Activated T-cell treated with anti-CD3 and anti-CD28 coated beads, Interleukin-2, amount 50 U/mL, for 24 hours (primary cell): ENCODE measurements at regions not wholly inside any gene's neighbourhood (a gene's known extent, or its start where the extent isn't known, plus 50 kb on each side); places are given as distances from the start of the nearest gene placed in this dataset.
"Not testable (repeated sequence)": the region's sequence is repeated elsewhere in the genome, so short reads cannot be mapped to it uniquely, and the experiment has no call there.

Source experiments
- DNase-seq: peaks from one replicate; pipeline ENCODE4 v3.0.0-alpha.2; 2020
- H3K27ac Mint-ChIP-seq: 2 replicates; pipeline ENCODE4 v1.8.0; 2020; ENCODE audit warnings: mild to moderate bottlenecking, mixed read lengths
- H3K27me3 Mint-ChIP-seq: 2 replicates; pipeline ENCODE4 v1.8.0; 2020; ENCODE audit warnings: mixed read lengths
- H3K36me3 Mint-ChIP-seq: 2 replicates; pipeline ENCODE4 v1.8.0; 2020; ENCODE audit warnings: low read depth, mixed read lengths
- H3K4me1 Mint-ChIP-seq: 2 replicates; pipeline ENCODE4 v1.8.0; 2020; ENCODE audit warnings: low read depth, mixed read lengths
- H3K4me3 Mint-ChIP-seq: 2 replicates; pipeline ENCODE4 v1.8.0; 2020; ENCODE audit warnings: mild to moderate bottlenecking, moderate library complexity, mixed read lengths
- H3K9me3 Mint-ChIP-seq: 2 replicates; pipeline ENCODE4 v1.8.0; 2020; ENCODE audit warnings: mixed read lengths

DNA sequence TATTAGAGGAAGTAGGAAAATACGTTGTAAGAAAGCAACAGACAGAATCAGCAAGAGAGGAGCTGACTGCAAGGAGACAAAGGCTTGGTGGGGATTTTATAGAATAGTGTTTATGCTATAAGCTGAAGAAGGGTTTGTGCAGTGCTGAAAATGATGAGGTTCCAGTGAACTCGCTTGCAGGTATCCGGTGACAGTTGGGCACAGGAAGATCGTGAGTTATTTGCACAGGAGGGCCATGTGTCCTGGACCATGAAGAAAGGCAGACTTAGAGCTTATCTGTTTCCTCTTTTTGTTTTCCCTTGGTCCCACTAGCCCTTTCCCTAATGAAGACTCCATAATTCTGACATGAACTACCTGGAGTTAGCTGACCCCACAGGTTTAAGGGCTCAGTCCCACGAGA is 61.4 kb downstream of the NXNL2 start:
- H3K4me1 Mint-ChIP-seq: peaks cover 8% of the 10 kb centered on the region
- no peaks in the 10 kb centered on the region for H3K36me3 Mint-ChIP-seq
- H3K27ac Mint-ChIP-seq: no peak overlapping the region
- peaks cover 69% of the 10 kb centered on the region for H3K27me3 Mint-ChIP-seq
- no peak overlapping the region for H3K4me3 Mint-ChIP-seq
- H3K9me3 Mint-ChIP-seq: no peaks in the 10 kb centered on the region
- DNase-seq: no peak

DNA sequence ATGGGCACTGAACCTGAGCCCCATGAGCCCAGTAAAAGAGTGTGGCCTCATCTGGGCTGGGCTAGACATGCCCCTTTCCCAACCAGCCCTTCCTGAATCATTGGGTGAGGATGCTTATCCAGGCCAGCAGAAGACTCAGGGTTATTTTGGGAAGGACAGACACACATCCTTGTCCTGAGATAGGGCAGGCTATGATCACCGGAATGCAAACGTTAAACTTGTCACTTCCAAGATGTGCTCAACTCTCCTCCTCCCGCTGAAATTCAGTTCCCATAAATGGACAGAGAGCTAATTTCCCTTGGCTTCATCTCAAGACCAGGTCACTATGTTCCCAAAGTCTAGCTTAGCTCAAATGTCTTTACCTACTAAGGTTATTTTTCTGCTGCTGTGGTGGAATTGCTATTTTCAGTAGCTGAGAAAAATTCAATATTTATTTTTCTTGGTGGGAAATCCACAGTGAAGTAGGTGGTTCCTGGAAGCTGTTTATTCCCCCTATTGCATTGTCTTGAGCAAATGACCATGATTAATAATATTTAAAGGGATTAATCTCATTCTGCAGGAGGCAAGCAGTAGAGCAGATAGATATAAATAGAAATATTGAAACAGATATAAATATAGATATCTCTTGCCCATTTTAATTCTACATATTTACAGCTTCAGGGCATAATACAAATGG is 70.0 kb downstream of the NXNL2 start:
- Mint-ChIP-seq H3K27ac (no peak overlapping the region), H3K36me3 (no peaks in the 10 kb centered on the region), H3K9me3 (no peaks in the 10 kb centered on the region), H3K27me3 (peaks cover 23% of the 10 kb centered on the region), H3K4me3 (no peak overlapping the region), H3K4me1 (peaks cover 2% of the 10 kb centered on the region)
- DNase-seq: no peak

DNA sequence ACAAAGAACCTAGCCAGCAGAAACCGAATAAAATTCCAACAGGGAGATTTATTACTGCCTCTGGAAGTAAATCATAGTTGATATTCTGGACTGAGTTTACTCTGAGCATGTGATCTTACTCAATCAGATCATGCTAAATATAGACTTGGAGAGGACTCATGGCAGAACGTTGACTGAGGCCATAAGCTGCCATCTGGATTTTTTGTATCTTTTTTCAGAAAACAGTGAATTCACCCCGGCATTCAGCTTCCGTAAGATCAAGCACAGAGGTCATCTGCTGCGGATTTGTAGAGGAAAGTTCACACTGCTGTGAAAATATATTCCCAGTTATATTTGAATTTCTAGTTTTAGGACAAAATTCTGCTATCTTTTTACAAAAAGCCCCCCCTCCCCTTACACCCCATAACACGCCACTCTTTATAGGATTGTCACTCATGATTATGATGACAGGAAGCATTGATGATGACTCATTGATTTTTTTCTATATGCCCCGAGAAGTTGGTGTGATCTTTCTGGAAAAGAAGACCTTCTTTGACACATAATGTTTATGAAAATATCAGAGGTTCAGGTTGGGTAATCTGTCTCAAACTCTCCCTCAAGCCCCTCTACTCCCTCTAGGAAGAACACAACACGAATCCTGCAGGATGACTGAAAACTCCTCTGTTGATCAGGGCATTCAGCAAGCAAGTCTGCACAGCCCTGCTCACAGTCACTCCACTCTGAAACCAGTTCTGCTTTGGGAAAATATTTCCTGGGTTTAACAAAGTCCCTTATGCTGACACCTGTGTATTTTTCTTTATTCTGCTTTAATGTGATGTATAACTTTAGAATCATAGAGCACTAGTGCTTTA is 70.8 kb downstream of the NXNL2 start:
- DNase-seq: no peak

DNA sequence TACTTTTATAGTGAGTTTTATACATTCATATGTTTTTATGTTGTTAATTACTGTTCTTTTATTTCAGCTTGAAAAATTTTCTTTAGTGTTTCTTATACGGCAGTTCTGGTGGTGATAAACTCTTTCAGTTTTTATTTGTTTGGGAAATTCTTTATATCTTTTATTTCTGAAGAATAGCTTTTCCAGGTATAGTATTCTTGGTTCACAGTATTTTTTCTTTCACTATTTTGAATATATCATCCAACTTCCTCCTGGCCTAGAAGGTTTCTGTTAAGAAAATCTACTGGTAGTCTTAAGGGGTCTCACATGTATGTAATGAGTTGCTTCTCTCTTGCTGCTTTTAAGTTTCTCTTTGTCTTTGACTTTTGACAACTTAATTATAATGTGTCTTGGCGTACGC is 79.4 kb downstream of the NXNL2 start:
- Mint-ChIP-seq H3K27me3 (peaks cover 20% of the 10 kb centered on the region), H3K4me1 (no peaks in the 10 kb centered on the region), H3K4me3 (no peak overlapping the region), H3K27ac (no peak overlapping the region), H3K9me3 (peaks cover 32% of the 10 kb centered on the region), H3K36me3 (no peaks in the 10 kb centered on the region)
- no peak for DNase-seq

More for the DNA sequence above, 70.8 kb downstream of the NXNL2 start:
- Mint-ChIP-seq H3K36me3 (no peaks in the 10 kb centered on the region), H3K27me3 (peaks cover 17% of the 10 kb centered on the region), H3K27ac (no peak overlapping the region), H3K4me1 (peaks cover 2% of the 10 kb centered on the region), H3K4me3 (no peak overlapping the region), H3K9me3 (no peaks in the 10 kb centered on the region)

DNA sequence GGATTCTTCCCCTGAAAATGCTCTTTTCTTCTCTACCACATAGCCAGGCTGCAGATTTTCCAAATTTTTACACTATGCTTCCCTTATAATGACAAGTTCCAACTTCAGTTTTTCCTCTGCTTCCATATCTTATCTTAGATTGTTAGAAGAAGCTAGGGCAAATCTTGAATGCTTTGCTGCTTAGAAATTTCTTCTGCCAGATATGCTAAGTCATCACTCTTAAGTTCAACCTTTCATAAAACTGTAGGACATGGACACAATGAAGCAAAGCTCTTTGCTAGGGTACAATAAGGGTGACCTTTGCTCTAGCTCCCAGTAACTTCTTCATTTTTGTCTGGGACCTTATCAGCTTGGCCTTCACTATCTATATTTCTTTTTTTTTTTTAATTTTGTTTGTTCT is 88.7 kb downstream of the NXNL2 start:
- no peak for DNase-seq
- H3K27ac Mint-ChIP-seq: no peak overlapping the region
- H3K27me3 Mint-ChIP-seq: peaks cover 18% of the 10 kb centered on the region
- no peaks in the 10 kb centered on the region for H3K36me3 Mint-ChIP-seq
- H3K4me1 Mint-ChIP-seq: no peaks in the 10 kb centered on the region
- peaks cover 3% of the 10 kb centered on the region for H3K9me3 Mint-ChIP-seq
- H3K4me3 Mint-ChIP-seq: no peak overlapping the region

DNA sequence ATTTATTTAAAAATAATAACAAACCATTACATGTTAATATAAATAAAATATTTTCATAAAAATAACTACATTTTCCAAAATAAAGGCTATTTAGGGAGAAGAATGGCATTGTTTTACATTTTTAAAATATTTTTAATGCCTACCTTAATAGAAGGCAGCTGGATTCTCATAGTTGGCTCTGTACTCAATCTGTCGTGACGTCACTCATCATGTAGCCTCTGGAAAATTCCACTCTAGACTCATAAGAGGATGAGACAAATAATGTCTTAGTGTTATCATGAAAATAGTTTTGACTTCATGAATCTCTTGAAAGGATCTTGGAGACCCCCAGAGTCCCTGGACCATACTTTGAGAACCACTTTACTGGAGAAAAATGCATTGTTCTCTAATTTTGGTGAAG is 93.1 kb downstream of the NXNL2 start:
- DNase-seq: no peak
- Mint-ChIP-seq H3K36me3 (no peaks in the 10 kb centered on the region), H3K27ac (no peak overlapping the region), H3K4me1 (no peaks in the 10 kb centered on the region), H3K4me3 (no peak overlapping the region), H3K9me3 (peaks cover 1% of the 10 kb centered on the region), H3K27me3 (peaks cover 6% of the 10 kb centered on the region)

DNA sequence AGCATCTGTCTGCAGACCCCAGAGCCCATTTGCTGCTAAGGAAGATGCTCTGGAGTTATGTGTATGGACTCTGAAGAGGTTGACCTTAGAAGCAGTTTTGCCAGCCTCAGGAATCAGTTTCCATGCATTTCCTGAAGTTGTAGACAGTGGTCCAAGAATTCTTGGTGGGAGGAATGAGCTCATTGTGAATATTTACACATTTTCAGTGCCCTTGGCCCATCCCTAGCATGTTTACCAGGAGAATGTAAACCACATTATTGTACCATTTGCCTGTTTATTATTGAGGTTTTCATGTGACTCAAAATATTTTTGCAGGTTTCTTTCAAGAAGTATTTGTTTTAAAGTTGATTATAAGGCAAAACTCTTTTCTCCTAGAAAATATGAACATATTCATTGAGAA is 93.8 kb downstream of the NXNL2 start:
- Mint-ChIP-seq H3K27ac (no peak overlapping the region), H3K36me3 (no peaks in the 10 kb centered on the region), H3K27me3 (peaks cover 13% of the 10 kb centered on the region), H3K4me1 (no peaks in the 10 kb centered on the region), H3K4me3 (no peak overlapping the region), H3K9me3 (peaks cover 4% of the 10 kb centered on the region)
- DNase-seq: no peak

DNA sequence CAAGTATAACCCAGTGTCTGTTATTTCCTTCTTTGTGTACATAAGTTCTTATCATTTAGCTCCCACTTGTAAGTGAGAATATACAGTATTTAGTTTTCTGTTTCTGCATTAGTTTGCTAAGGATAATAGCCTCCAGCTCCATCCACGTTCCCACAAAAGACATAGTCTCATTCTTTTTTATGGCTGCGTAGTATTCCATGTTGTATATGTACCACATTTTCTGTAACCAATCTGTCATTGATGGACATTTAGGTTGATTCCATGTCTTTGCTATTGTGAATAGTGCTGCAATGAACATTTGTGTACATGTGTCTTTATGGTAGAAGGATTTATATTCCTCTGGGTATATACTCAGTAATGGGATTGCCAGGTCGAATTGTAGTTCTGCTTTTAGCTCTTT is 95.6 kb downstream of the NXNL2 start:
- H3K36me3 Mint-ChIP-seq, H3K4me3 Mint-ChIP-seq, H3K4me1 Mint-ChIP-seq, DNase-seq, H3K9me3 Mint-ChIP-seq, H3K27ac Mint-ChIP-seq: not testable (repeated sequence)
- peaks cover 27% of the 10 kb centered on the region for H3K27me3 Mint-ChIP-seq

DNA sequence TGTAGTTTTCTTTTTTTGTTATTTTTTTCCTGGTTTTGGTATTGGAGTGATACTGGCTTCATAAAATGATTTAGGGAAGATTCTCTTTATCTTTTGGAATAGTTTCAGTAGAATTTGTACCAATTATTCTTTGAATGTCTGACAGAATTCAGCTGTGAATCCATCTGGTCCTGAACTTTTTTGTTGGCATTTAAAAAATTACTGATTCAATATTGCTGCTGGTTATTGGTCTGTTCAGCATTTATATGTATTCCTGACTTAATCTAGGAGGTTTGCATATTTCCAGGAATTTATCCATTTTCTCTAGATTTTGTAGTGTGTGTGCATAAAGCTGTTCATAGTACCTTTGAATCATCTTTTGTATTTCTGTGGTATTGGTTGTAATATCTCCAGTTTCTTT is 100.2 kb downstream of the NXNL2 start:
- Mint-ChIP-seq H3K4me1 (no peaks in the 10 kb centered on the region), H3K27ac (no peak overlapping the region), H3K36me3 (no peaks in the 10 kb centered on the region), H3K27me3 (peaks cover 63% of the 10 kb centered on the region), H3K4me3 (no peak overlapping the region), H3K9me3 (peaks cover 30% of the 10 kb centered on the region)
- DNase-seq: no peak

DNA sequence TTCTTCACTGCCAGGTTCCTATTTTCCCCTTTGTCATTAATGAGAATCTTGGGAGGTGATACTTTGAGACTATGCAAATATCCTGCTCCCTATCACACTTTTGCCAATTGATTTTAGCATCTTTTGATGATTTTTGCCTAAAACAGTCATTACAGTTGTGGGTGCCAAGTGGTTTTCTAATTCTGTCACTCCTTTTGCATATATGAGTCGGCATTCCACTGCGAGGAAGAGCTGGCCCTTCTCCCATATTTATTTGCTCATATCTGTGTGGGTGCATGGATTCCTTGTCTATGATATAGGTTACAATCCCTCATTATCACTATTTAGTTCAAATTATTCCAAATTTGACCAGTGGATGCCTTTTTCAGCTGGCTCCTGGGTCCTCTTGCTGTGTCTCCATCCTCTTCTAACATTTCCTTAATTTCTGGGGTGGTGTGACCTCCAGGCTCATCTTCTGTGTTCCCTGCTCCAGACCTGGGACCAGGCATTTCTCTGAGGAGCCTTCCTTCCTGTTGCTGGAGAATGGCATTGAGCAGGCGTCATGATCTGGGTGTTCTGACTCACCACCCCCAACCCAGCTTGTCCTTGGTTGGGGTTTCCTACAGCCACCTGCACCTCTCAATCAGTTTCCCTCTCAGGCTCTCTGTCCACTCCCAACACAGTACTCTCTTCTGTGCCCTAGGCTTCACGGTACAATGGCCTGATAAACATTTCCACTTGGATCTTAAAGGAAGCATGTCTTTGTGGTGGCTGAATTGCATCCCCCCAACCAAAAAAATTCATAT is 106.7 kb downstream of the NXNL2 start:
- Mint-ChIP-seq H3K4me3 (no peak overlapping the region), H3K27ac (no peak overlapping the region), H3K4me1 (no peaks in the 10 kb centered on the region), H3K36me3 (no peaks in the 10 kb centered on the region), H3K9me3 (peaks cover 14% of the 10 kb centered on the region), H3K27me3 (peaks cover 62% of the 10 kb centered on the region)
- DNase-seq: no peak

DNA sequence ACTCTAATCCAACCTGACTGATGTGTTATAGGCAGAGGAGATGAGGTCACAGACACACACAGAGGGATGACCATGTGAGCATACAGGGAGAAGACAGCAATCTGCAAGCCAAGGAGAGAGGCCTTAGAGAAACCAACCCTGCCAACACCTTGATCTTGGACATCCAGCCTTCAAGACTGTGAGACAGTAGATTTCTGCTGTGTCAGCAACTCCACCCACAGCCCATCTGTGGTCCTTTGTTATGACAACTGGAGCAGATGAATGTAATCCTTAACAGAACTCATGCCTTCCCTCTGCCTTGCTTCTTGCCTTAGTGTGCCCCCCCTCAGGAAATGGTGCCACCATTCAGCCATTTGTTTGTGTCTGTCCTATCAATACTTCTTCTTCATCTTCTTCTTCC is 107.4 kb downstream of the NXNL2 start:
- Mint-ChIP-seq H3K4me1 (no peaks in the 10 kb centered on the region), H3K9me3 (peaks cover 10% of the 10 kb centered on the region), H3K27me3 (peaks cover 62% of the 10 kb centered on the region), H3K4me3 (no peak overlapping the region), H3K36me3 (no peaks in the 10 kb centered on the region), H3K27ac (no peak overlapping the region)
- DNase-seq: no peak

DNA sequence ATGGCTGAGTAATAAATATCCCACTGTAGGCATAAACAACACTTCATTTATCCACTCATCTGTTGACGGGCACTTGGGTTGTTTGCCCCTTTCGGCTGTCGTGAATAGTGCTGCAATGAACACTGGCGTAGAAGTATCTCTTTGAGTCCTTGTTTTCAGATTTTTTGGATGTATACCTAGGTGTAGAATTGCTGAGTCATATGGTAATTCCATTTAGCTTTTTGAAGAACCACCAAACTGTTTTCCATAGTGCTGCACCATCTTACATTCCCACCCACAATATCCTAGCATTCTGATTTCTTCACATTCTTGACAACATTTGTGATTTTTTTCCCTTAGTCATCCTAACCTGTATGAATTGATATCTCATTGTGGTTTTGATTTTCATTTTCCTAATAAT is 109.0 kb downstream of the NXNL2 start:
- H3K27me3 Mint-ChIP-seq: peaks cover 57% of the 10 kb centered on the region
- no peak overlapping the region for H3K27ac Mint-ChIP-seq
- DNase-seq: no peak
- H3K4me1 Mint-ChIP-seq: no peaks in the 10 kb centered on the region
- H3K9me3 Mint-ChIP-seq: no peaks in the 10 kb centered on the region
- no peaks in the 10 kb centered on the region for H3K36me3 Mint-ChIP-seq
- no peak overlapping the region for H3K4me3 Mint-ChIP-seq

DNA sequence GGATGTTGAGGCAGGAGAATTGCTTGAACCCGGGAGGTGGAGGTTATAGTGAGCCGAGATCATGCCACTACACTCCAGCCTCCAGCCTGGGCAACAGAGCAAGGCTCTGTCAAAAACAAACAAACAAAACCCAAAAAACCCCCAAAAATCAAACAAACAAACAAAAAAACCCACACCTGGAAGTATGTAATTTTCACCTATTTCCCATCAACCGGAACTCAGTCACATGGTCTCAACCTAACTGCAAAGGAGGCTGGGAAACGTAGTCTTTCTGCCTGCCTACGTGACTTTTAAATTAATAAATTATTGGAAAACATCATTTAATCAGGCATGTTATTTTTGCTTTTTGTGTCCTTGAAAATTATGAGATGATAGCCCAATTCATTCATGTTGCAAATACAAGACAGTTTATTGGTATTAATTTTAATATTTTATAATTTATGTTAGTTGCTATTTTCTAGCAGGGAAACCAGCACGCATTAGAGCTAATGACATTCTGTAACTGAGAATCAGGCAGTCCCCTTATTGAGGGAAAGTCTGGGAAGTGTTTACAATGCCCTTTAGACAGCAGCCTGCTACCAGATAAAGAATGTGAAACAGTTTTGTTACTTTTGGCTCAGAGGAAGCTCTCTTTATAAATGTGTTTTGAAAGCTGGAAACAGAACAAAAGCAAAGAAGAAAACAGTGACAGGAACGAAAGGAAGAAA is 110.3 kb downstream of the NXNL2 start:
- no peak for DNase-seq
- H3K36me3 Mint-ChIP-seq: no peaks in the 10 kb centered on the region
- no peak overlapping the region for H3K27ac Mint-ChIP-seq
- peaks cover 53% of the 10 kb centered on the region for H3K27me3 Mint-ChIP-seq
- no peaks in the 10 kb centered on the region for H3K4me1 Mint-ChIP-seq
- H3K9me3 Mint-ChIP-seq: no peaks in the 10 kb centered on the region
- H3K4me3 Mint-ChIP-seq: no peak overlapping the region

DNA sequence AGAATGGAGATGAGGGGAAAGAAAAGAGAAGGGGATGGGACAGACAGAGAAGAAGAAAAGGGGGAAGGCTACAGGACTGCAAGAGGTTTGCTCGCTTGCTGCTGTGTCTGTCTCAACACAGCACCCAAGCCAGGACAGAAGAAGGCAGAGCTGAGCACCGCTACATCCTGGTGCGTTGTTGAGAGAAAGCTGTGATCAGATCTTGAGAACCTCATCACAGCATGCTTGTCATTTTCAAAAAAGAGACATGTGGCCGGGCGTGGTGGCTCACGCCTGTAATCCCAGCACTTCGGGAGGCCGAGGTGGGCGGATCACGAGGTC is 110.9 kb downstream of the NXNL2 start:
- peaks cover 54% of the 10 kb centered on the region for H3K27me3 Mint-ChIP-seq
- H3K27ac Mint-ChIP-seq: no peak overlapping the region
- H3K4me1 Mint-ChIP-seq: no peaks in the 10 kb centered on the region

More for the DNA sequence above, 110.9 kb downstream of the NXNL2 start:
- Mint-ChIP-seq H3K4me3 (no peak overlapping the region), H3K36me3 (no peaks in the 10 kb centered on the region), H3K9me3 (no peaks in the 10 kb centered on the region)
- DNase-seq: no peak
